WTC11 (cell line): ENCODE measurements at regions not wholly inside any gene's neighbourhood (a gene's known extent, or its start where the extent isn't known, plus 50 kb on each side); places are given as distances from the start of the nearest gene placed in this dataset.

ENCODE experiments used
- ATF1 ChIP-seq: sonication (generic); formaldehyde crosslinking; IDR thresholded peaks from 2 replicates; pipeline ENCODE4 v1.8.1; 2023; ENCODE audit warnings: mild to moderate bottlenecking, moderate library complexity, missing genetic modification reagents
- CBFB ChIP-seq: sonication (generic); formaldehyde crosslinking; IDR thresholded peaks from 2 replicates; pipeline ENCODE4 v1.8.1; 2022; ENCODE audit warnings: mild to moderate bottlenecking, low read depth, missing genetic modification reagents
- JAZF1 ChIP-seq: fragments of 250-450 bp; sonication (Bioruptor Pico); IDR thresholded peaks from 2 replicates; pipeline ENCODE4 v1.9.0; 2021; ENCODE audit warnings: moderate library complexity, mild to moderate bottlenecking, inconsistent platforms
- STAT6 ChIP-seq: sonication (generic); formaldehyde crosslinking; conservative IDR thresholded peaks from 2 replicates; pipeline ENCODE4 v1.8.1; 2023; ENCODE audit warnings: mild to moderate bottlenecking, low read depth, missing genetic modification reagents, moderate library complexity
- ZNF138 ChIP-seq: sonication (generic); formaldehyde crosslinking; conservative IDR thresholded peaks from 2 replicates; pipeline ENCODE4 v1.8.1; 2022; ENCODE audit warnings: mild to moderate bottlenecking, moderate library complexity, missing genetic modification reagents
- ZNF671 ChIP-seq: fragments of 250-450 bp; sonication (Bioruptor Pico); IDR thresholded peaks from 2 replicates; pipeline ENCODE4 v1.8.0; 2021; ENCODE audit warnings: mild to moderate bottlenecking
- TF ChIP-seq, protein P1 (sequence below): sonication (generic); formaldehyde crosslinking; IDR thresholded peaks from 2 replicates; pipeline ENCODE4 v1.8.0; 2022; ENCODE audit warnings: missing genetic modification reagents

DNA sequence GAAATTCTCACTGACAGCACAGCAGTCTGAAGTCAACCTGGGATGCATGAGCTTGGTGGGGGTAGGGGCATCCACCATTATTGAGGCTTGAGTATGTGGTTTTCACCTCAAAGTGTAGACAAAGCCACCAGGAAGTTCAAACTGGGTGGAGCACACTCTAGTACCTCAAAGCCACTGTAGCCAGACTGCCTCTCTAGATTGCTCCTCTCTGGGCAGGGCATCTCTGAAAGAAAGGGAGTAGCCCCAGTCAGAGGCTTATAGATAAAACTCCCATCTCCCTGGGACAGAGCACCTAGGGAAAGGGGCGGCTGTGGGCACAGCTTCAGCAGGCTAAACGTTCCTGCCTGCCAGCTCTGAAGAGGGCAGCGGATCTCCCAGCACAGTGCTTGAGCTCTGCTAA is 143.0 kb downstream of the KITLG start (continued):
- TF ChIP-seq ZNF671 (CRISPR knock-in tag): no peak
- no peak for TF ChIP-seq CBFB
- no peak for TF ChIP-seq STAT6 (CRISPR knock-in tag)
- no peak for TF ChIP-seq ZNF138
- no peak for TF ChIP-seq JAZF1 (CRISPR knock-in tag)
- no peak for TF ChIP-seq ATF1 (CRISPR knock-in tag)
- TF ChIP-seq, protein P1, sequence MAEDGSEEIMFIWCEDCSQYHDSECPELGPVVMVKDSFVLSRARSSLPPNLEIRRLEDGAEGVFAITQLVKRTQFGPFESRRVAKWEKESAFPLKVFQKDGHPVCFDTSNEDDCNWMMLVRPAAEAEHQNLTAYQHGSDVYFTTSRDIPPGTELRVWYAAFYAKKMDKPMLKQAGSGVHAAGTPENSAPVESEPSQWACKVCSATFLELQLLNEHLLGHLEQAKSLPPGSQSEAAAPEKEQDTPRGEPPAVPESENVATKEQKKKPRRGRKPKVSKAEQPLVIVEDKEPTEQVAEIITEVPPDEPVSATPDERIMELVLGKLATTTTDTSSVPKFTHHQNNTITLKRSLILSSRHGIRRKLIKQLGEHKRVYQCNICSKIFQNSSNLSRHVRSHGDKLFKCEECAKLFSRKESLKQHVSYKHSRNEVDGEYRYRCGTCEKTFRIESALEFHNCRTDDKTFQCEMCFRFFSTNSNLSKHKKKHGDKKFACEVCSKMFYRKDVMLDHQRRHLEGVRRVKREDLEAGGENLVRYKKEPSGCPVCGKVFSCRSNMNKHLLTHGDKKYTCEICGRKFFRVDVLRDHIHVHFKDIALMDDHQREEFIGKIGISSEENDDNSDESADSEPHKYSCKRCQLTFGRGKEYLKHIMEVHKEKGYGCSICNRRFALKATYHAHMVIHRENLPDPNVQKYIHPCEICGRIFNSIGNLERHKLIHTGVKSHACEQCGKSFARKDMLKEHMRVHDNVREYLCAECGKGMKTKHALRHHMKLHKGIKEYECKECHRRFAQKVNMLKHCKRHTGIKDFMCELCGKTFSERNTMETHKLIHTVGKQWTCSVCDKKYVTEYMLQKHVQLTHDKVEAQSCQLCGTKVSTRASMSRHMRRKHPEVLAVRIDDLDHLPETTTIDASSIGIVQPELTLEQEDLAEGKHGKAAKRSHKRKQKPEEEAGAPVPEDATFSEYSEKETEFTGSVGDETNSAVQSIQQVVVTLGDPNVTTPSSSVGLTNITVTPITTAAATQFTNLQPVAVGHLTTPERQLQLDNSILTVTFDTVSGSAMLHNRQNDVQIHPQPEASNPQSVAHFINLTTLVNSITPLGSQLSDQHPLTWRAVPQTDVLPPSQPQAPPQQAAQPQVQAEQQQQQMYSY (CRISPR knock-in tag): no peak
- TF ChIP-seq, all 79 proteins: peak for 0
